CD14-positive monocyte (primary cell): ENCODE measurements at regions not wholly inside any gene's neighbourhood (a gene's known extent, or its start where the extent isn't known, plus 50 kb on each side); places are given as distances from the start of the nearest gene placed in this dataset.

Experiments
- DNase-seq, 3 donors: peaks; one replicate each; pipeline ENCODE4 v3.0.0-alpha.2; 2011 to 2022
- H2AFZ ChIP-seq: 2 replicates; pipeline ENCODE4 v1.6.0; 2012; ENCODE audit warnings: mild to moderate bottlenecking, low read depth, low read length, inconsistent platforms; ENCODE audit not compliant: insufficient read depth, poor library complexity, severe bottlenecking
- H3K27ac ChIP-seq, 2 donors: 1 replicate in 1 of 2; 2 replicates in 1 of 2; pipeline ENCODE4 v1.5.1; 2012 to 2013; ENCODE audit warnings: low read length in 2 of 2, control low read depth in 1 of 2, inconsistent platforms in 1 of 2, low read depth in 1 of 2, mild to moderate bottlenecking in 1 of 2
- H3K27me3 ChIP-seq, 2 donors: one replicate each; pipeline versions ENCODE4 v1.6.0 to v1.6.1; 2011 to 2013; ENCODE audit warnings: low read length in 2 of 2; ENCODE audit not compliant: control insufficient read depth in 2 of 2, insufficient read depth in 2 of 2
- H3K36me3 ChIP-seq, 2 donors: replicated peaks in 1 of 2; 1 replicate in 1 of 2; 2 replicates in 1 of 2; pipeline versions ENCODE4 v1.5.1 to v1.6.1; 2012 to 2013; ENCODE audit warnings: low read length in 2 of 2, control low read depth in 1 of 2, inconsistent platforms in 1 of 2, mild to moderate bottlenecking in 1 of 2; ENCODE audit not compliant: insufficient read depth in 2 of 2, control insufficient read depth in 1 of 2
- H3K4me1 ChIP-seq, 2 donors: 1 replicate in 1 of 2; 2 replicates in 1 of 2; pipeline versions ENCODE4 v1.5.1 to v1.6.1; 2012 to 2013; ENCODE audit warnings: low read length in 2 of 2, control low read depth in 1 of 2, inconsistent platforms in 1 of 2, mild to moderate bottlenecking in 1 of 2, moderate library complexity in 1 of 2; ENCODE audit not compliant: insufficient read depth in 2 of 2, control insufficient read depth in 1 of 2
- H3K4me2 ChIP-seq: replicated peaks from 2 replicates; pipeline ENCODE3; 2012; ENCODE audit warnings: low read length, moderate library complexity, mild to moderate bottlenecking; ENCODE audit not compliant: poor library complexity, severe bottlenecking; ENCODE audit errors: extremely low read depth
- H3K4me3 ChIP-seq, 3 experiments: fragments of 200-600 bp in 1 of 3; sonication (generic) in 1 of 3; replicated peaks in 1 of 3; 1 replicate in 2 of 3; 2 replicates in 1 of 3; pipeline ENCODE4 v1.5.1; 2011 to 2013; ENCODE audit warnings: low read length in 3 of 3, mild to moderate bottlenecking in 3 of 3, control low read depth in 2 of 3, low read depth in 2 of 3, inconsistent platforms in 1 of 3, moderate library complexity in 1 of 3
- H3K79me2 ChIP-seq: 2 replicates; pipeline ENCODE4 v1.6.0; 2012; ENCODE audit warnings: mild to moderate bottlenecking, control low read depth, inconsistent platforms, low read length, moderate library complexity; ENCODE audit not compliant: insufficient read depth
- H3K9ac ChIP-seq: 2 replicates; pipeline ENCODE4 v1.6.0; 2017; ENCODE audit warnings: low read length, mild to moderate bottlenecking; ENCODE audit not compliant: insufficient read depth, poor library complexity, severe bottlenecking
- H3K9me3 ChIP-seq, 2 donors: replicated peaks in 1 of 2; 1 replicate in 1 of 2; 2 replicates in 1 of 2; pipeline versions ENCODE4 v1.5.1 to v1.6.1; 2012 to 2013; ENCODE audit warnings: low read length in 2 of 2, control low read depth in 1 of 2; ENCODE audit not compliant: control insufficient read depth in 1 of 2, insufficient read depth in 1 of 2
- H4K20me1 ChIP-seq: 2 replicates; pipeline ENCODE4 v1.6.0; 2012; ENCODE audit warnings: mild to moderate bottlenecking, low read length, control low read depth, moderate library complexity; ENCODE audit not compliant: insufficient read depth
- H3K27ac Mint-ChIP-seq, 7 donors: one replicate each; pipeline ENCODE4 v1.8.0; 2020; ENCODE audit warnings: mild to moderate bottlenecking in 7 of 7, mixed read lengths in 7 of 7, moderate library complexity in 6 of 7, inconsistent platforms in 2 of 7
- H3K27me3 Mint-ChIP-seq, 3 donors: one replicate each; pipeline ENCODE4 v1.8.0; 2021 to 2022; ENCODE audit warnings: low read depth in 3 of 3, mild to moderate bottlenecking in 3 of 3, mixed read lengths in 3 of 3, moderate library complexity in 3 of 3, inconsistent platforms in 1 of 3
- H3K36me3 Mint-ChIP-seq, 2 donors: one replicate each; pipeline ENCODE4 v1.8.0; 2020; ENCODE audit warnings: mixed read lengths in 2 of 2, inconsistent platforms in 1 of 2, mild to moderate bottlenecking in 1 of 2
- H3K4me1 Mint-ChIP-seq: one replicate; pipeline ENCODE4 v1.8.0; 2020; ENCODE audit warnings: mild to moderate bottlenecking, mixed read lengths
- H3K4me3 Mint-ChIP-seq, 2 donors: one replicate each; pipeline ENCODE4 v1.8.0; 2020; ENCODE audit warnings: mild to moderate bottlenecking in 2 of 2, mixed read lengths in 2 of 2, moderate library complexity in 1 of 2
- H3K9me3 Mint-ChIP-seq, 7 donors: one replicate each; pipeline ENCODE4 v1.8.0; 2020 to 2022; ENCODE audit warnings: mixed read lengths in 7 of 7, mild to moderate bottlenecking in 6 of 7, moderate library complexity in 6 of 7, inconsistent platforms in 2 of 7
- WGBS: methylation state at CpG from one replicate; pipeline ENCODE4 v1.1.5; 2013; ENCODE audit warnings: missing lambda C conversion rate; ENCODE audit not compliant: insufficient coverage; 5-methylcytosine and 5-hydroxymethylcytosine counted together
- intact Hi-C, 2 donors: fragments of 100-400 bp; cut with micrococcal nuclease; formaldehyde crosslinking; loops; one replicate each; pipeline versions ENCODE4 v1.15.0 to v1.15.1; 2023
- TF ChIP-seq, protein P1 (sequence below): fragments of 200-600 bp; IDR thresholded peaks from one replicate; pipeline ENCODE4 v1.8.0; 2022; ENCODE audit warnings: antibody characterized with exemption, mild to moderate bottlenecking

DNA sequence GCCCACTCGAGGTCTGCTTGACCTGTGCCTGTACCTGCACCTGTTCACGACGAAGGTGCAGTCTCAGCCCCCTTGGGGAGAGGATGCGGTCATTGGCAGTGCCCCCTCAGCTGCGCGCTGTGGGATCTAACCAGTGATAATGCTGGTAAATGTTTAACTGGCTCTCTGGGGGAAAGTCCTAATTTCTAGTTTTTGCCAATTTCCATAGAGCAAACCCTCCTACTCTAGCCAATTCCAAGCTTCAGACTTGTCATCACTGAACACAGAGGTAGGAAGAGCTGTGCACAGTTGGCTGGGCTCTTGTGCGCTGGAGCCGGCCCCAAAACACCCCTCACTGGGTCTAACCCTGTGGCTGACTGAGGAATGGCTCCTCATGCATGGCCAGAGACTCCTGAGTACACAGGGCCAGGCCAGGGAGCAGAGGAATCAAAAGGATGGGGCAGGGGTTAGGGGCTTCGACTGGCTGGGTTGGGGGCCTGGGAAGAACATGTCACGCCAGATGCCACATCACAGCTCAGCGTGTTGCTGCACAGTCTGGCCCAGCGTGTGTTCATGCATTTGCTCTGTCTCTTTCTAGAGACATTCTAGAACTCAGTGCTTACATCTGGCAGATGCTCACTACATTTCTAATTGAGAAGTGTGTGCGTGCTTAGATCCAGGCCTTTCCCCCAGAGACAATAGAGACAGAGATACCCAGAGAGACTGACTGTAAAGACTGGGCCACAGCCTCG is 270.8 kb downstream of the BCOR start:
- Mint-ChIP-seq H3K27me3 (peaks cover 6 to 29% (median 9%) of the 10 kb centered on the region in 3 donors), H3K4me3 (no peak overlapping the region)
- intact Hi-C loops, result loop anchor here in 1 of 2 donors (10.0 kb wide), 1 partner anchor 92 kb away; no protein-coding TSS in a partner anchor

DNA sequence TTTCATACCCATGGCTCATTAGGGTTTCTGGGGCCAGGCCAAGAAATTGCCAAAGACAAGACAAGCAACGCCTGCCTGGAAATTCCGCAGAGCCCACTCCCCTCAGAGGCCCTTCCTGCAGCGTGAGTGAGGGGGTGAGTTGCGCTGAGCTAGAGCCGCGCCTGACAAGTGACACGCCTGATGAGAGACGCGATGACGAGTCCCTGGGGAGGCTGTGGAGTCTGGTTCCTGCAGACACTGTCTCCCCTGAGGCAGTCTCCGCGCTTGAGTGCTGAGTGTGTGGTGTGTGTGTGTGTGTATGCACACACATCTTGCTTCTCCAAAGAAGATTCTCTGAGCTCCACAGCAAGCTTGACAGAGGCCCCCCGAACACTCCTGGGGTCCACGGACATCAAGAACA is 269.8 kb downstream of the BCOR start:
- H3K27ac Mint-ChIP-seq, result no peak overlapping the region
- H3K4me1 ChIP-seq, result no peaks in the 10 kb centered on the region
- peaks cover 3 to 26% (median 5%) of the 10 kb centered on the region in 3 donors for H3K27me3 Mint-ChIP-seq
- DNase-seq, result no peak
- H3K9me3 Mint-ChIP-seq, result peaks cover 0 to 9% (median 7%) of the 10 kb centered on the region in 7 donors
- H3K4me2 ChIP-seq, result no peak overlapping the region
- H3K79me2 ChIP-seq, result no peaks in the 10 kb centered on the region
- TF ChIP-seq, protein P1, sequence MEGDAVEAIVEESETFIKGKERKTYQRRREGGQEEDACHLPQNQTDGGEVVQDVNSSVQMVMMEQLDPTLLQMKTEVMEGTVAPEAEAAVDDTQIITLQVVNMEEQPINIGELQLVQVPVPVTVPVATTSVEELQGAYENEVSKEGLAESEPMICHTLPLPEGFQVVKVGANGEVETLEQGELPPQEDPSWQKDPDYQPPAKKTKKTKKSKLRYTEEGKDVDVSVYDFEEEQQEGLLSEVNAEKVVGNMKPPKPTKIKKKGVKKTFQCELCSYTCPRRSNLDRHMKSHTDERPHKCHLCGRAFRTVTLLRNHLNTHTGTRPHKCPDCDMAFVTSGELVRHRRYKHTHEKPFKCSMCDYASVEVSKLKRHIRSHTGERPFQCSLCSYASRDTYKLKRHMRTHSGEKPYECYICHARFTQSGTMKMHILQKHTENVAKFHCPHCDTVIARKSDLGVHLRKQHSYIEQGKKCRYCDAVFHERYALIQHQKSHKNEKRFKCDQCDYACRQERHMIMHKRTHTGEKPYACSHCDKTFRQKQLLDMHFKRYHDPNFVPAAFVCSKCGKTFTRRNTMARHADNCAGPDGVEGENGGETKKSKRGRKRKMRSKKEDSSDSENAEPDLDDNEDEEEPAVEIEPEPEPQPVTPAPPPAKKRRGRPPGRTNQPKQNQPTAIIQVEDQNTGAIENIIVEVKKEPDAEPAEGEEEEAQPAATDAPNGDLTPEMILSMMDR, result no peak
- H3K36me3 Mint-ChIP-seq, result no peaks in the 10 kb centered on the region
- peaks cover 7% of the 10 kb centered on the region for H3K4me1 Mint-ChIP-seq
- no peaks in the 10 kb centered on the region for H3K27me3 ChIP-seq
- intact Hi-C loops, result loop anchor here in 1 of 2 donors (10.0 kb wide), 1 partner anchor 93 kb away; no protein-coding TSS in a partner anchor
- H3K4me3 Mint-ChIP-seq, result no peak overlapping the region
- H3K9ac ChIP-seq, result no peak overlapping the region
- WGBS, result 100% methylated on average over 2 of the region's 14 CpGs
- no peaks in the 10 kb centered on the region for H4K20me1 ChIP-seq
- no peak overlapping the region for H2AFZ ChIP-seq
- no peaks in the 10 kb centered on the region for H3K36me3 ChIP-seq
- H3K4me3 ChIP-seq, result no peak overlapping the region
- no peak overlapping the region for H3K27ac ChIP-seq
- H3K9me3 ChIP-seq, result peaks cover 0 to 8% of the 10 kb centered on the region in 2 donors

More for the DNA sequence above, 270.8 kb downstream of the BCOR start:
- 100% methylated on average over 3 of the region's 14 CpGs for WGBS
- peaks cover 0 to 8% of the 10 kb centered on the region in 2 donors for H3K9me3 ChIP-seq
- Mint-ChIP-seq H3K27ac (no peak overlapping the region), H3K9me3 (peaks cover 0 to 17% (median 10%) of the 10 kb centered on the region in 7 donors), H3K36me3 (no peaks in the 10 kb centered on the region), H3K4me1 (peaks cover 7% of the 10 kb centered on the region)
- H4K20me1 ChIP-seq, result no peaks in the 10 kb centered on the region
- no peaks in the 10 kb centered on the region for H3K4me1 ChIP-seq
- no peaks in the 10 kb centered on the region for H3K36me3 ChIP-seq
- no peak overlapping the region for H2AFZ ChIP-seq
- peaks cover 5 to 6% of the 10 kb centered on the region in 2 donors for H3K27me3 ChIP-seq
- H3K4me2 ChIP-seq, result no peak overlapping the region
- H3K9ac ChIP-seq, result no peak overlapping the region
- DNase-seq, result no peak
- no peak overlapping the region for H3K4me3 ChIP-seq
- TF ChIP-seq, protein P1, result no peak
- H3K27ac ChIP-seq, result no peak overlapping the region
- no peaks in the 10 kb centered on the region for H3K79me2 ChIP-seq
